Activated CD4-positive, alpha-beta memory T cell treated with anti-CD3 and anti-CD28 coated beads, Interleukin-2, amount 10 ng/mL, durations not matched to agents 7 days and 5 days (primary cell): ENCODE measurements at regions not wholly inside any gene's neighbourhood (a gene's known extent, or its start where the extent isn't known, plus 50 kb on each side); places are given as distances from the start of the nearest gene placed in this dataset.
"Not testable (repeated sequence)": the region's sequence is repeated elsewhere in the genome, so short reads cannot be mapped to it uniquely, and the experiment has no call there.

Source experiments
- CTCF ChIA-PET: fragments of 350-600 bp; sonication (Branson Sonifier 250); formaldehyde crosslinking; loops from one replicate; lab custom pipeline; 2021; ENCODE audit warnings: antibody characterized with exemption, inconsistent platforms; lab: Charles Lee
- POLR2A ChIA-PET: fragments of 350-600 bp; sonication (Branson Sonifier 250); formaldehyde crosslinking; loops from one replicate; lab custom pipeline; 2021; ENCODE audit warnings: antibody characterized with exemption; lab: Charles Lee
- DNase-seq: peaks from one replicate; pipeline ENCODE4 v3.0.0-alpha.2; 2020
- H3K27ac Mint-ChIP-seq: one replicate; pipeline ENCODE4 v1.8.0; 2021; ENCODE audit warnings: mild to moderate bottlenecking, mixed read lengths
- H3K27me3 Mint-ChIP-seq: one replicate; pipeline ENCODE4 v1.8.0; 2021; ENCODE audit warnings: mixed read lengths
- H3K36me3 Mint-ChIP-seq: one replicate; pipeline ENCODE4 v1.8.0; 2021; ENCODE audit warnings: low read depth, mixed read lengths
- H3K4me1 Mint-ChIP-seq: one replicate; pipeline ENCODE4 v1.8.0; 2021; ENCODE audit warnings: mixed read lengths
- H3K4me3 Mint-ChIP-seq: one replicate; pipeline ENCODE4 v1.8.0; 2021; ENCODE audit warnings: mild to moderate bottlenecking, mixed read lengths
- H3K9me3 Mint-ChIP-seq: one replicate; pipeline ENCODE4 v1.8.0; 2021; ENCODE audit warnings: mixed read lengths

DNA sequence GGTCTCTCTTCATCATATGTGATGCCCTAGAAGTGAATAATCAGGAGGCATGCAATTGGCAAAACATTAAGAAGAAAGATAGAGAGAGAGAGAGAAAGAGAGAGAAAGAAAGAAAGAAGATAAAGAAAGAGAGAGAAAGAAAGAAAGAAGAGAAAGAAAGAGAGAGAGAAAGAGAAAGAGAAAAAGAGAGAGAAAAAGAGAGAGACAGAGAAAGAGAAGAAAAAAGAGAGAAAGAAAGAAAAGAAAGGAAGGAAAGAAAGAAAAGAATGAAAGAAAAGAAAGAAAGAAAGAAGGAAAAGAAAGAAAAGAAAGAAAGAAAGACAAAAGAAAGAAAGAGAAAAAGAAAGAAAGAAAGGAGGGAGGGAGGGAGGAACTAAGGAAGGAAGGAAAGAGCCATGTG, 318.9 kb downstream of the ICE1 start:
- no peak overlapping the region for H3K27ac Mint-ChIP-seq

DNA sequence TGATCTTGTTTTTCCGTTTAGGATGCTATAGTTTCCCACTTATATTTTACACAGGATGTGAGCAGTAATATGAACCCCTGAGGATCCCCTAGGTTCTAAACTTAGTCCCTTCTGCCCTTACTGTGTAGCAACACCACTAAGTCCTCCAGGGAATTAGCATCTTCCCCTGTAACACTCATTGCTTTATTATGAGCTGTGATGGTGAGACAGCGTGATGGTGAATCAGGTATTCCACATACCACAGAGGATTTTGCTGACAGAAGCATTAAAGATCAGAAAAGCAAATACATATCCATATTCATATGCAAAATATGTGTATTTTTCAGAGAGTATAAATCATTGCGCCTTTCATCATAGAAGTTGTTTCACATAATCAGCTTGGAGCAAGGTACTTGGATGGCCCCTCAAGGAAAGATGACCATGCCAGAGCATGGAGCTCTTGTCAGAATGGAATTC, 317.0 kb downstream of the ICE1 start:
- Mint-ChIP-seq H3K27ac (no peak overlapping the region), H3K4me3 (no peak overlapping the region), H3K9me3 (peaks cover 10% of the 10 kb centered on the region), H3K36me3 (no peaks in the 10 kb centered on the region), H3K27me3 (no peaks in the 10 kb centered on the region), H3K4me1 (no peaks in the 10 kb centered on the region)
- DNase-seq: no peak
- POLR2A ChIA-PET: no interaction called here
- CTCF ChIA-PET: no interaction called here

More for the DNA sequence above, 318.9 kb downstream of the ICE1 start:
- CTCF ChIA-PET: no interaction called here
- H3K9me3 Mint-ChIP-seq: peaks cover 10% of the 10 kb centered on the region
- no peaks in the 10 kb centered on the region for H3K27me3 Mint-ChIP-seq
- H3K4me1 Mint-ChIP-seq: no peaks in the 10 kb centered on the region
- no peak overlapping the region for H3K4me3 Mint-ChIP-seq
- POLR2A ChIA-PET: no interaction called here
- H3K36me3 Mint-ChIP-seq: no peaks in the 10 kb centered on the region
- DNase-seq: no peak

DNA sequence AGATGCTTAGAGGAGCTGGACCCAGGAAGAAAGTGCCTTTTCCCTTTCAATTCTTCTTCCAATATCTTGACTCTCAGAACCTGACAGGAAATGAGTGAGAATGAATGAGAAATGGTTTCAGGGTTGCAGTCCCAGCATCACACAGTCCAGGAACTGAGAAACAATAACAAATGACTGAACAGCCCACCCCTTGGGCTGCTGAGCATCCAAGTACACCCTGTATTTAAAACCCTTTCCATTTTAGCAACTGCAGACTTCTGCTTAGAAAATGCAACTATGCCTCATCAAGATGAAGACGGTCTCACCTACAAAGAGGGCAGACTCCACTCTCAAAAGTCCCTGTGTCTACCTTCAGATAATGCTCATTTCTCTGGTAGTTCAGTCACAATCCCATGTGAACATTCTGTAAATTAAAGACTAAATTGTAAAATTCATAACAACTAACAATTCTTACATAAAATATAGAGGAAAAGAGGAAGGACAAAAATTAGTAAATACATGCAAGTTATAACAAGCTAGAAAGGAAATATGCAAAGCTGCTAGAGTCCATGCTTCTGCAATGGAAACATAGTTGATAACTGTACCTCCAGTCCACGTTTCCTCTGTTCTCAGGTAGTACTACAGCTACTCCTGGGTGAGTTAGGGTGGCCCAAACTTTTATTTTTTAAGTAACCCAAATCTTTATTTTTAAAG, 316.5 kb downstream of the ICE1 start:
- H3K4me1 Mint-ChIP-seq: no peaks in the 10 kb centered on the region
- POLR2A ChIA-PET: no interaction called here
- CTCF ChIA-PET: no interaction called here

GRCh38 chr5:5736007-5736406, 313.5 kb downstream of the ICE1 start:
- H3K9me3 Mint-ChIP-seq: no peaks in the 10 kb centered on the region
- no peaks in the 10 kb centered on the region for H3K27me3 Mint-ChIP-seq
- no peaks in the 10 kb centered on the region for H3K36me3 Mint-ChIP-seq
- H3K4me1 Mint-ChIP-seq: no peaks in the 10 kb centered on the region
- no peak overlapping the region for H3K4me3 Mint-ChIP-seq
- ChIA-PET CTCF (no interaction called here), POLR2A (interaction anchor here (1.1 kb wide), 1 partner anchor 17 kb away, joined by 3 read pairs; no protein-coding TSS in a partner anchor)
- DNase-seq: no peak
- H3K27ac Mint-ChIP-seq: no peak overlapping the region

More for the DNA sequence above, 316.5 kb downstream of the ICE1 start:
- peaks cover 8% of the 10 kb centered on the region for H3K9me3 Mint-ChIP-seq
- H3K36me3 Mint-ChIP-seq: no peaks in the 10 kb centered on the region
- DNase-seq: no peak
- H3K4me3 Mint-ChIP-seq: no peak overlapping the region
- H3K27ac Mint-ChIP-seq: no peak overlapping the region
- H3K27me3 Mint-ChIP-seq: no peaks in the 10 kb centered on the region

DNA sequence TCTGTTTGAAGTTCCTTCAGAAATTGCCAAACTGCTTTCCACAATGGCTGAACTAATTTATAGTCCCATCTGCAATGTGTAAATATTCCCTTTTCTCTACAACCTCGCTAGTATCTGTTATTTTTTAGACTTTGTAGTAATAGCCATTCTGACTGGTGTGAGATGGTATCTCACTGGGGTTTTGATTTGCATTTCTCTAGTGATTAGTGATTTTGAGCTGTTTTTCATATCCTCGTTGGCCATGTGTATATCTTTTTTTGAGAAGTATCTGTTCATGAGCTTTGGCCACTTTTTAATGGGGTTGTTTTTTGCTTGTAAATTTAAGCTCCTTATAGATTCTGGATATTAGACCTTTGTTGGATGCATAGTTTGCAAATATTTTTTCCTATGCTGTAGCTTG, 310.6 kb downstream of the ICE1 start:
- H3K27ac Mint-ChIP-seq, POLR2A ChIA-PET, H3K4me3 Mint-ChIP-seq, H3K27me3 Mint-ChIP-seq, DNase-seq, H3K9me3 Mint-ChIP-seq, H3K36me3 Mint-ChIP-seq, CTCF ChIA-PET, H3K4me1 Mint-ChIP-seq: not testable (repeated sequence)

DNA sequence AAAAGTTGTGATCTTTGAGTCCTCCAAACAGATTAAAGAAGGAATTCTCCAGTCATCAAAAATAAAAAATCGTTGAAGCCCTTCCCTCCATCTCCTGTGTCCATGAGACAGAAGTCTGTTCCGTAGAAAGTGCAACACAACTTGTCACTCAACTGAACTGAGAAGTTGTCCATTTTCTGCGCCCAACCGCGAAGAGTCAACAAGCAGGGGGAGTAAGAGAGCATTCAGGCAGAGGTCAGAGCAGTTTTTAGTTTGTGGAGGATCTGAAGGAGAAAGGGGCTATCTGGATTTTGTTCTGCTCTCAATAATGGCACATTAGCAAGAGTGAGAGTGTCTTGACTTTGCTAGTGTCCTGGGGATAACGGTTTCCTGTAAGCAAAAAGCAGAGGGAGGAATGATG, 303.9 kb downstream of the ICE1 start:
- ChIA-PET CTCF (no interaction called here), POLR2A (no interaction called here)

GRCh38 chr5:5721881-5722280, 299.4 kb downstream of the ICE1 start:
- no peaks in the 10 kb centered on the region for H3K36me3 Mint-ChIP-seq
- POLR2A ChIA-PET: no interaction called here
- no peaks in the 10 kb centered on the region for H3K4me1 Mint-ChIP-seq
- H3K9me3 Mint-ChIP-seq: no peaks in the 10 kb centered on the region
- H3K27ac Mint-ChIP-seq: no peak overlapping the region
- DNase-seq: no peak
- no peaks in the 10 kb centered on the region for H3K27me3 Mint-ChIP-seq
- CTCF ChIA-PET: no interaction called here
- H3K4me3 Mint-ChIP-seq: no peak overlapping the region

More for the DNA sequence above, 303.9 kb downstream of the ICE1 start:
- Mint-ChIP-seq H3K27ac (no peak overlapping the region), H3K36me3 (no peaks in the 10 kb centered on the region), H3K4me1 (no peaks in the 10 kb centered on the region), H3K9me3 (no peaks in the 10 kb centered on the region), H3K27me3 (no peaks in the 10 kb centered on the region), H3K4me3 (no peak overlapping the region)
- DNase-seq: no peak

- Mint-ChIP-seq H3K4me3 (no peak overlapping the region), H3K36me3 (no peaks in the 10 kb centered on the region), H3K27ac (no peak overlapping the region), H3K27me3 (no peaks in the 10 kb centered on the region), H3K4me1 (no peaks in the 10 kb centered on the region), H3K9me3 (no peaks in the 10 kb centered on the region)
- POLR2A ChIA-PET: interaction anchor here (0.8 kb wide), 1 partner anchor 16 kb away, joined by 3 read pairs; no protein-coding TSS in a partner anchor
- DNase-seq: no peak
- CTCF ChIA-PET: no interaction called here
Measured at GRCh38 chr5:5719292-5719691, 296.8 kb downstream of the ICE1 start.

- H3K9me3 Mint-ChIP-seq: no peaks in the 10 kb centered on the region
- H3K27me3 Mint-ChIP-seq: no peaks in the 10 kb centered on the region
- ChIA-PET CTCF (no interaction called here), POLR2A (no interaction called here)
- no peak overlapping the region for H3K27ac Mint-ChIP-seq
- no peak overlapping the region for H3K4me3 Mint-ChIP-seq
- no peaks in the 10 kb centered on the region for H3K4me1 Mint-ChIP-seq
- no peaks in the 10 kb centered on the region for H3K36me3 Mint-ChIP-seq
- DNase-seq: no peak
Measured at GRCh38 chr5:5716665-5717064, 294.2 kb downstream of the ICE1 start.

DNA sequence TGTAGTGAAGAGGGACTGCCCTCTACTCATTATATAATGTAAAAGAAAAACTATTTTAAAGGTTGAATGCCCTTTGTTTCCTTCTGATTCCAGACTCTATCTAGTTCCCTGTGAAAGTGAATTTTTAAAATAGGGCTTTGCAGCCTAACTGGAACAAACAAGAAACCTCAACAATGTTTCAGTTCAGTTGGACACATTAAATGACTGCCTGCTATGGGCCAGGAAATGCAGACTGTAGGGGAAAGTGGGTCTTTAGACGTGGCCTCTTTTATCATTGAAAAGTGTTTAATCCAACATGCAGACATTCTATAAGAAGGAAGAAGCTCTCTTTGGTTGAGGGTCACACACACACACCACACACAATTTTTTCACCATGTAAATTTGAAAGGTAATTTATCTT, 289.1 kb downstream of the ICE1 start:
- no peaks in the 10 kb centered on the region for H3K4me1 Mint-ChIP-seq
- no peaks in the 10 kb centered on the region for H3K27me3 Mint-ChIP-seq
- H3K27ac Mint-ChIP-seq: no peak overlapping the region
- DNase-seq: no peak
- H3K4me3 Mint-ChIP-seq: no peak overlapping the region
- no peaks in the 10 kb centered on the region for H3K9me3 Mint-ChIP-seq
- H3K36me3 Mint-ChIP-seq: no peaks in the 10 kb centered on the region
- ChIA-PET POLR2A (no interaction called here), CTCF (no interaction called here)

GRCh38 chr5:5711112-5711511, 288.6 kb downstream of the ICE1 start:
- Mint-ChIP-seq H3K27ac (no peak overlapping the region), H3K9me3 (no peaks in the 10 kb centered on the region), H3K4me3 (no peak overlapping the region), H3K27me3 (no peaks in the 10 kb centered on the region), H3K36me3 (no peaks in the 10 kb centered on the region), H3K4me1 (no peaks in the 10 kb centered on the region)
- POLR2A ChIA-PET: no interaction called here
- DNase-seq: no peak
- CTCF ChIA-PET: no interaction called here

- no peaks in the 10 kb centered on the region for H3K4me1 Mint-ChIP-seq
- no peak overlapping the region for H3K27ac Mint-ChIP-seq
- H3K4me3 Mint-ChIP-seq: no peak overlapping the region
Measured at GRCh38 chr5:5710471-5710870, 288.0 kb downstream of the ICE1 start.

GRCh38 chr5:5708367-5708919, 286.0 kb downstream of the ICE1 start:
- CTCF ChIA-PET: no interaction called here
- POLR2A ChIA-PET: no interaction called here
- Mint-ChIP-seq H3K27ac (no peak overlapping the region), H3K27me3 (peaks cover 3% of the 10 kb centered on the region), H3K4me1 (no peaks in the 10 kb centered on the region), H3K9me3 (no peaks in the 10 kb centered on the region), H3K36me3 (no peaks in the 10 kb centered on the region), H3K4me3 (no peak overlapping the region)
- no peak for DNase-seq

More at GRCh38 chr5:5710471-5710870, 288.0 kb downstream of the ICE1 start:
- ChIA-PET POLR2A (no interaction called here), CTCF (no interaction called here)
- Mint-ChIP-seq H3K27me3 (no peaks in the 10 kb centered on the region), H3K9me3 (no peaks in the 10 kb centered on the region), H3K36me3 (no peaks in the 10 kb centered on the region)
- no peak for DNase-seq

DNA sequence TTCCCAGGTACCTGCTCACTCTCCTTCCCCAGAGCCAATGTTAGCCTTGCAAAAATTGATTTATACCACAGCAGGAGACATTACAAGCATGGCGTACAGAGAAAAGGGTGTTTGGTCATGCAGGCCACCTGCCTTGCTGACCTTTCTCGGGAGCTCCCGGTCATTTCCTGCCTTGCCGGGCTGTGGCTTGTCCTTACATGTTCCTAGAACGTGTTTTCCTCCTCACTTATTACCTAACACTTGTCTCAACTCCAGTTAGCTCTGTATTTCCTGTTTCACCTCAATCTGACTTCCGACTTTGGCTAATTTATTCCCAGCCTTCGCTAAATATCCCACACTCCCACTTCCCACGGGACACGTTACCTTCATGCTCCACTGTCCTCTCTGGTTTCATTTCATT, 282.5 kb downstream of the ICE1 start:
- H3K27me3 Mint-ChIP-seq: peaks cover 3% of the 10 kb centered on the region
- no peak overlapping the region for H3K27ac Mint-ChIP-seq
- no peaks in the 10 kb centered on the region for H3K4me1 Mint-ChIP-seq
- DNase-seq: no peak
- H3K4me3 Mint-ChIP-seq: no peak overlapping the region
- no peaks in the 10 kb centered on the region for H3K9me3 Mint-ChIP-seq
- ChIA-PET POLR2A (no interaction called here), CTCF (no interaction called here)
- H3K36me3 Mint-ChIP-seq: no peaks in the 10 kb centered on the region
